Peyer's patch (tissue), 4 donors: ENCODE measurements at regions not wholly inside any gene's neighbourhood (a gene's known extent, or its start where the extent isn't known, plus 50 kb on each side); places are given as distances from the start of the nearest gene placed in this dataset.
A peak's percentile ranks its signal among the peaks of the same experiment; 100 is the strongest.

Experiments
- DNase-seq, 3 donors: peaks; one replicate each; pipeline ENCODE4 v3.0.0-alpha.2; 2017 to 2019
- H3K27ac ChIP-seq, 4 donors: fragments of 200-600 bp; sonication (generic); one replicate each; pipeline ENCODE4 v1.5.1; 2016 to 2019
- H3K27me3 ChIP-seq, 2 donors: fragments of 200-600 bp; sonication (generic); one replicate each; pipeline ENCODE4 v1.5.1; 2019
- H3K36me3 ChIP-seq, 3 donors: fragments of 200-600 bp; sonication (generic); one replicate each; pipeline ENCODE4 v1.5.1; 2016 to 2019
- H3K4me1 ChIP-seq, 4 donors: fragments of 200-600 bp; sonication (generic); one replicate each; pipeline ENCODE4 v1.5.1; 2016 to 2019
- H3K4me3 ChIP-seq, 4 donors: fragments of 200-600 bp; sonication (generic); 1 replicate in 3 of 4; 2 replicates in 1 of 4; pipeline ENCODE4 v1.5.1; 2016 to 2019; ENCODE audit warnings: mild to moderate bottlenecking in 1 of 4
- H3K9me3 ChIP-seq, 4 donors: fragments of 200-600 bp; sonication (generic); one replicate each; pipeline ENCODE4 v1.5.1; 2016 to 2019; ENCODE audit warnings: mild to moderate bottlenecking in 1 of 4
- CTCF ChIP-seq, 6 experiments: fragments of 450-650 bp in 4 of 6; fragments of 200-600 bp in 2 of 6; sonication (generic) in 1 of 6; IDR thresholded peaks; one replicate each; pipeline ENCODE4 v1.5.1; 2017 to 2019; ENCODE audit warnings: antibody characterized with exemption in 6 of 6, mild to moderate bottlenecking in 3 of 6, moderate library complexity in 1 of 6
- POLR2A ChIP-seq, 2 donors: fragments of 450-650 bp; IDR thresholded peaks; one replicate each; pipeline ENCODE4 v1.5.1; 2017; ENCODE audit warnings: antibody characterized with exemption in 2 of 2, mild to moderate bottlenecking in 2 of 2, moderate library complexity in 2 of 2

GRCh38 chr1:94730450-94730849, 89.7 kb upstream of the SLC44A3 start:
- no peaks in the 10 kb centered on the region for H3K36me3 ChIP-seq
- H3K27me3 ChIP-seq, result no peaks in the 10 kb centered on the region
- TF ChIP-seq CTCF (IDR thresholded peaks at IDR 0.05) (no peak), POLR2A (IDR thresholded peaks at IDR 0.05) (no peak)
- DNase-seq, result no peak
- no peak overlapping the region for H3K27ac ChIP-seq
- no peak overlapping the region for H3K4me3 ChIP-seq
- H3K4me1 ChIP-seq, result peaks cover 0 to 5% (median 0%) of the 10 kb centered on the region in 4 donors
- H3K9me3 ChIP-seq, result no peaks in the 10 kb centered on the region

GRCh38 chr1:94729267-94729666, 90.9 kb upstream of the SLC44A3 start:
- H3K27me3 ChIP-seq, result no peaks in the 10 kb centered on the region
- no peak for TF ChIP-seq POLR2A (IDR thresholded peaks at IDR 0.05)
- TF ChIP-seq CTCF (IDR thresholded peaks at IDR 0.05), result no peak
- no peak for DNase-seq
- peak overlapping the region in 3 of 4 donors; percentile 12 to 43 (median 39) for H3K27ac ChIP-seq
- no peaks in the 10 kb centered on the region for H3K9me3 ChIP-seq
- no peaks in the 10 kb centered on the region for H3K36me3 ChIP-seq
- H3K4me3 ChIP-seq, result no peak overlapping the region
- peaks cover 0 to 5% (median 0%) of the 10 kb centered on the region in 4 donors for H3K4me1 ChIP-seq

GRCh38 chr1:94727846-94728715, 92.1 kb upstream of the SLC44A3 start:
- H3K27ac ChIP-seq, result peak overlapping the region in 3 of 4 donors; percentile 12 to 46 (median 35)
- peaks cover 0 to 5% (median 0%) of the 10 kb centered on the region in 4 donors for H3K4me1 ChIP-seq
- H3K36me3 ChIP-seq, result no peaks in the 10 kb centered on the region
- TF ChIP-seq POLR2A (IDR thresholded peaks at IDR 0.05) (no peak), CTCF (IDR thresholded peaks at IDR 0.05) (no peak)
- no peaks in the 10 kb centered on the region for H3K27me3 ChIP-seq
- H3K9me3 ChIP-seq, result no peaks in the 10 kb centered on the region
- no peak overlapping the region for H3K4me3 ChIP-seq
- DNase-seq, result no peak

- peaks cover 0 to 5% (median 0%) of the 10 kb centered on the region in 4 donors for H3K4me1 ChIP-seq
- H3K36me3 ChIP-seq, result no peaks in the 10 kb centered on the region
- no peaks in the 10 kb centered on the region for H3K9me3 ChIP-seq
- no peak for DNase-seq
- TF ChIP-seq POLR2A (IDR thresholded peaks at IDR 0.05) (no peak), CTCF (IDR thresholded peaks at IDR 0.05) (no peak)
- no peaks in the 10 kb centered on the region for H3K27me3 ChIP-seq
- H3K27ac ChIP-seq, result peak overlapping the region in 1 of 4 donors; percentile 27
- H3K4me3 ChIP-seq, result no peak overlapping the region
Measured at GRCh38 chr1:94726981-94727685, 93.0 kb upstream of the SLC44A3 start.

DNA sequence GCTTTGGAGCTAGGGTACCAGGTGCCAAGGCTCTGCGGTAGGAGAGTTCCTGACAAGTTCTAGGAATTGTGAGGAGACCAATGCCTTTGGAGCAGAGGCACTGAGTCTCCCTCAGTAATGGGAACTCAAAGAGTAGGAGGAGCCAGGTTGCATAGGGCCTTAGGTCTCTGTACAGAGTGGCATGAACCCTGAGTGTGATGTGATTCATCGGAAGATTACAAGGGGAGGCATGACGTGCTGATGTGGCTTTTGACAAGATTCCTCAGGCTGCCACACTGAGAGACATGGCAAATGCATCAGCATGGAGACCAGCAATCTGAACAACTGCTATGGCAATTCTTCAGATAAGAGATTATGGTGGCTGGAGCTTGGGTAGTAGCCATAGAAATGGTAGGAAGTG, 94.6 kb upstream of the SLC44A3 start:
- no peak for TF ChIP-seq CTCF (IDR thresholded peaks at IDR 0.05)
- TF ChIP-seq POLR2A (IDR thresholded peaks at IDR 0.05), result no peak
- no peaks in the 10 kb centered on the region for H3K9me3 ChIP-seq
- peak overlapping the region in 1 of 4 donors; percentile 13 for H3K27ac ChIP-seq
- H3K27me3 ChIP-seq, result no peaks in the 10 kb centered on the region
- no peaks in the 10 kb centered on the region for H3K36me3 ChIP-seq
- H3K4me3 ChIP-seq, result no peak overlapping the region
- DNase-seq, result no peak
- H3K4me1 ChIP-seq, result peaks cover 0 to 5% (median 0%) of the 10 kb centered on the region in 4 donors
